Skeletal muscle cell (primary cell): ENCODE measurements at regions not wholly inside any gene's neighbourhood (a gene's known extent, or its start where the extent isn't known, plus 50 kb on each side); places are given as distances from the start of the nearest gene placed in this dataset.

Experiments
- DNase-seq: peaks from one replicate; pipeline ENCODE4 v3.0.0-alpha.2; 2010; ENCODE audit warnings: low read depth
- H3K4me3 ChIP-seq: 2 replicates; pipeline ENCODE4 v1.5.1; 2011; ENCODE audit warnings: low read depth, mild to moderate bottlenecking, control low read depth, low read length, moderate library complexity

DNA sequence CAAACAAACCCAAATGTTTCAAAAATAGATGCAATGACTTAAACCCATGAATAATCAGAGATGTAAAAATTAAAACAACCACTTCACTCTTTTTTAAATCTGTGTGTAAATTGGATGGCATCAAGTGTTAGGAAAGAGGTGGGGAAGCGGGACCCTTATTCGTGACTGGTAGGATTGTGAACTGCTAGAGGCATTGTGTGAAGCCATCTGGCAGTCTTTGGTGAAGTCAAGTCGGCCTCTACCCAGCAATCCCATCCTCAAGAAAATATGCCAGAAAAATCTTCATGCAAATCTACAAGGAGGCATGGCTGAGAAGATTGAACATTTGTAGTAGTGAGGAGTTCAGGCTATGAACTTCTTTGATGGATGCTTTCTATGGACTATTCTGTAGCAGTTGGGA is 114.6 kb upstream of the C11orf87 start:
- no peak for DNase-seq
- H3K4me3 ChIP-seq, result no peak overlapping the region

DNA sequence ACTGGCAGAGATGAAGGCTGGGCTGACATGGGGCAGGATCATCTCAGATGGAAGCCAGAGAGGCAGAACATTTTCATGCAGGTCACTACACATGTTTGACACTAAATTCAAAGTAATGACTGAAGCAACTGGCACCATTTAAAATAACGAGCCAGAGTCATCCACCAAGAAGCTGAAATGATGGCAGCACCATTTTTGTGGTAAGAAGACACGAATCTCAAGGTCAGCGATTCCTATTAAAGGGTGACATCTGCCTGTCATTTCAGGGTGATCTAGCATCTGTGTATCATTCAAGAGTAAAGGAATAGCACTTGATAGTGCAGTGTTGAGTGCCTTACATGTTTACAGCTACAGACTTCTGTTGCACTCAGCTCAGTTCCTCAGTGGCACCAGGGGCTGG is 113.4 kb upstream of the C11orf87 start:
- no peak overlapping the region for H3K4me3 ChIP-seq
- no peak for DNase-seq

DNA sequence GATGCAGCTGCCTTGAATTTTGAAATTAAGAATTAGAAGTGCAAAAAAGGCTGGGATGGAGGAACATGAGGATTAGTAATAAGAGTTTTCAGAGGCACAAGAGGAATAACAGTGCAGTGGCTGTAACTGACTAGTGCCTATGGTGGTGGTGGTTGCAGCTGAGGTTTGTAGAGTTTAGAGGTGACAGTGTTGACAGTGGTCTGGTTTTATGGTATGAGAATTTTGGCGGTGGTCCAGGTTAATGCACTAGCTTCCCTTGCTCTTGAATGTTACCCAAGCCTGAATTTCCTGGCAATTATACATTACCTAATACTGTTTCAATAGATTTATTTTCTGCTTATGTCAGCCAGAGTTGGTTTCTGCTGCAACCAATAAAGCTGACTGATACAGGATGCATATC is 112.8 kb upstream of the C11orf87 start:
- H3K4me3 ChIP-seq, result no peak overlapping the region
- DNase-seq, result peak; percentile 68

DNA sequence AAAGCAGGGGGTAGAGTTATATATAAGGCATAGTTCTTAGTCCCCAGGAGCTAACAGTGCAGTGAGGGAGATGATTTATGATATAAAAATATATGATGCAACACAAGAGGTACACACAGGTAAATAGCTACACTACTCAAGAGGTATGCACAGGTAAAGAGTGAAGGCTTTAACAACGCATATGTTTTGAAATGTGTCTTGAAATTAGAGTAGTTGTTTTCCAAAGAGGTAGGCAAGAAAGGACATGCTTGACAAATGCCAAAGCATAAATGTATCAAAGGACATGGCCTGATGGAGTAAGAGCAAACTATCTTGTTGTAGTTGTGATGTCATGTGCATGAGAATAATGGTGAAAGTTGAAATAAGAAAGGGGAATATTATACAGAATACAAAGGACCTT is 104.3 kb upstream of the C11orf87 start:
- no peak overlapping the region for H3K4me3 ChIP-seq
- DNase-seq, result no peak

DNA sequence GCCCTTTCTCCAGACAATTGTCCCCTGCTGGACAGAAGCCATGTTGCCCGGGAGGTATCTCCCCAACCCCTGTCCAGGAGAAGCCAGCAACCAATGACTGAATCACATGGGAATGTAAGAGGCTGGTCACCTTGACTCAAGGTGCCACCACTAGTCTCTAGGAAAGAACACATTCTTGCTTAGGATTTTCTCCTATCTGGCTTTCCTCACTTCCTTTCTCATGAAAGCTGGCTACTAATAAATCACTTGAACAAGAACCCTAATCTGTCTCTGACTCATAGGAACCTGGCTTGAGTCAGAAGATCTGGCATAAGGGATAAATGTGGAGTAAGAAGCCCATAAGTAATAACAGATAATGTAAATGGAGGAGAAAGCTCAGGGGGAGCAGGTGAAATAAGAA is 101.4 kb upstream of the C11orf87 start:
- no peak for DNase-seq
- H3K4me3 ChIP-seq, result no peak overlapping the region

DNA sequence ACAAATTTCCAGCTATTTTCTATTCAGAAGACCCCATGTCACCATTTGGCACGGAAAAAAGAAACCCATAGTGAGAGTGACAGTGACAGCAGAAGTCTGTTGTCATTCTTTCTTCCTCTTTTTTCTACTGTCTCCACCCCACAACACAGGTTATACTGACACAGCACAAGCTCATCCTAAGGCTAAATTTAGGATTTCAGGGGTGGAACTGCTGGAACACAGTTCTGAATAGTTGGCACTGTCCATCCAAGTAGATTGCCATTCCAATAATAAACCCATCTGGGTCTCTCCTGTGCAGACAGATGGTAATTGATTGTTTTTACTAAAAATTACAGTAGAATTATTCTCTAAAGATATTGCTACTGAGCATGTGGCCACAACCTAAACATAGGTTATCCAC is 95.2 kb upstream of the C11orf87 start:
- DNase-seq, result no peak
- no peak overlapping the region for H3K4me3 ChIP-seq

DNA sequence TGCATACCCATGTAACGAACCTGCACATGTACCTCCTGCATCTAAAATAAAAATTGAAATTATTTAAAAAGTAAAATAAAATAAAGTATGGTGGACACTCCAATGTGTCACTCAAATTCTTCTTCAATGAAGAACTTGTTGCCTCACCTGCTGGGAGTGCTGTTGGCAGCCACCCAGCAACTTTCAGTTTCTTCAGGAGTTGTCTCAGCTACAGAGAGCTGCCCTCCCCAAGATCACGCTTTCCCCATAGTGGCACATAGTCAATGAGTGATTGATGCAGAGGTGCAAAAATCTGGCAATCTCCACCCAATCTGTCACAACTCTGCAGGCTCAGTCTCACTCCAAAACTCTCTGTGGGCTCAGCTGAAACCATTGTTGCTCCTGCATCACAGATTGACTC is 92.3 kb upstream of the C11orf87 start:
- no peak for DNase-seq
- H3K4me3 ChIP-seq, result no peak overlapping the region

DNA sequence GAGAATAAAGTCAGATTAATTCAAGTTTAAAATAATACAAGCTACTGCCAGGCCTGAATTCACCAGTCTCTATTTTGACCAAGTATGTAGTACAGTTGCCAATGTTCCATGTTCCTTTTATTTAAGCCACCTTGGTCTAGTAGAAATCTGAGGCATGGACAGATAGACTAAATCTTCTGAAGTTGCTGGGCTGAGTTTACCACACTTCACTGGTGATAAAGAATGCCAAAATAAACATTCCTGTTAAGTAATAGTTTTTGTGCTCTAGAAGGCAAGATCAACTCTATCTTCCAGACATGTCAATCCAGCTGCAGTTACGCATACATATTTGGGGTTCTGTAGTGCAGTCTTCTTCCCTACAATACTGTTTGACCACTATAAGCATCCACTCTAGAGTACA is 83.9 kb upstream of the C11orf87 start:
- DNase-seq, result peak; percentile 2
- H3K4me3 ChIP-seq, result no peak overlapping the region

DNA sequence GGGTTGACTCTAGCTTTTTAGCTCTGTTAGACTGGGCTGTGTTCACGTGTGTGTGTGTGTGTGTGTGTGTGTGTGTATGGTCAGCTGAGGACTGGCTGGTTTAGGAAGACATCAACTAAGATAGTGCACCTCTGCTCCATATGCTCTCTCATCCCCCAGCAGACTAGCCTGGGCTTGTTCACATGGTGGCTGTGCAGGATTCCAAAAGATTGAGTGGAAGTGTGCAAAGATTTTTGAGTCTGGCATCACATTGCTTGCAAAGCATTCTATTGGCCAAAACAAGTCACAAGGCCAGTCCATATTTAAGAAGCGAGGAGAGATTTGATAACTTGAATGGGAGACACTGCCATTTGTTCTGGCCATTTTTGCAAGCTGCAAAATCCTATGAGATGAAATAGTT is 79.7 kb upstream of the C11orf87 start:
- DNase-seq, result no peak
- H3K4me3 ChIP-seq, result no peak overlapping the region

DNA sequence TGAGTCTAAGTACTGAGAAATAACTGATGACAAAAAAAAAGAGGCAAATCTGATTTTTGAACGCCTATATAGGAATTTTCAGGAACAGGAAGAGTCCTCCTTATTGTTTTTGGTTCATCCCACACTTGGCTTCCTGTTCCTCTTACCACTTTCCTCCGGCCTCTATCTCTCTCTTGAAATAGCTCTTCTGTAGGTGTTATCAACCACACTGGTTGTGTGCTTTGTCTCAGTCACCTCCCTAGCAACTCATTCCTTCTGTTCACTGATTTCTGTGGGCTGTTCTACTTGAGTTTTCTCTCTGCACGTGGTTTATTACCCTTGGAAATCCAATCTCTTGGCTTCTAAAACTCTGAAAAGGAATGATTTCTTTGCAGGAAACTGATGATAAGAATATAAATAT is 78.7 kb upstream of the C11orf87 start:
- no peak overlapping the region for H3K4me3 ChIP-seq
- DNase-seq, result no peak

DNA sequence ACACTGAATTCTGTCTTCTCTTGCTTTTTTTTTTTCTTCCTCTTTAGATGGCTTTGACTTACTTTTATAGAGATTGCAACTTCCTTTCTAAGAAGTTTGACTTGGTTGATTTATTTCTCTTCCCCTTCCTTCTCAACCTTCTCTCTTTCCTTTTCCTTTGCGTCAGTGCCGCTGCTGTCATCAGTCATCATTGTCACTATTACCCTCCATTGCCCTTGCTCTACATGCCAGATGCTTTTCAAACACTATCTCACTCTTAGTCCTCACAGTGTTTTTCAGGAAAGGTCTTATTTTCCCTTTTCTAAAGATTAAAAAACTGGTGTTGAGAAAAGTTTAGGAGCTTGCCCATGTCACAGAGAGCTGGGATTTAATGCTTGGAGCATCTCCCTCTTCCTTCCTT is 74.7 kb upstream of the C11orf87 start:
- DNase-seq, result no peak

DNA sequence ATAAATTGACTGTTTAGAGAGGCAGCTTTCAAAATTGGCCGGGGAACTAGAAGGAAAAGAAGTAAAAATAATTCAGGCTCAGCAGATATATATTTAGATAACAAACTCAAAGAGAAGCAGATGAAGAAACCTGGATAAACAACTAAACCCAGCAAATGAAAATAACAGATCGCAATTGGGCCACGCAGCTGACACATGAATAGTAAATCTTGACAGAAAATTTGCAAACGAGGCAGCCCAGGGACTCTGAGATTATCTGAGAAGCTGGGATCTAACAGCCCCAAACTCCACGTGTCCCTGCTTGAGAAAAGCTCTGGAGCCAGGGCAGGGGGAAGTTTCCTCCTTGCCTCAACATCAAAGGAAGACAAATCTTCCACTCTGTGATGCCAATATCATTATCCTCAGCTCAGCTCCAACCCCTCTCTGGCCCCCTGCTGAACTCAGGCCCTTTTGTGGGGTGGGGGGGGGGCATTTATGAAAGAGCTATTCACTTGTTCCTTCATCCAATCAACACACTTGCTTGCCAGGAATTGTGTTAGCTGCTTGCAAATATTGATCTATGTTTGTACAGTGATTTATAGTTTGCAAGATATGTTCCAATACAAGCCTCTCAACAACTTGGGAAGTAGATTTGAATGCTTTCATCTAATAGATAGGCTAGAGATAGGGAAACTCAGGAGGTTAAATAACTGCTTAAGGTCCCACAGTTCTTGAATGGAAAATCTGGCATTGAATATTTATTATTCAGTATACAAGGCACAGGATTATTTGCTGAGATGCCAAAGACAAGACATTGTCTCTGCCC is 72.5 kb upstream of the C11orf87 start:
- DNase-seq, result no peak
- H3K4me3 ChIP-seq, result no peak overlapping the region

More for the DNA sequence above, 74.7 kb upstream of the C11orf87 start:
- no peak overlapping the region for H3K4me3 ChIP-seq

DNA sequence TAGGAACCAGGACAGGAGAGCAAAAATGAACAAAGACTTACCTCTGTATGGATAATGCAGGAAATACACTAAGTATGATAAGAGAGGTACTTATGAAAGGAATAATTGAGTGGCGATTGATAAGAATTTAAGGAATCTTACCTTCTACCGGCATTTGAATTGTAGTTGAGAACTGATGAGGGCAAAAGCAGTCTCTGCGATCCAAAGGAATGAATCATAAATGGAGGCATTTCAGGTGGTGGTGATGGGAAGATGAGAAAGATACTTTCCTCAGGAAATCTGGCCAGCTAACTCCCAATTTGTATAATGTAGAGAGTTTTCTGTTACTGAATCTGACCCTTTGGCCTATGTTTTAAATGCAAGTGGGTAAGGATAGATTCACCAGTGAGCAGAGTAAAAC is 71.9 kb upstream of the C11orf87 start:
- no peak overlapping the region for H3K4me3 ChIP-seq
- DNase-seq, result no peak

DNA sequence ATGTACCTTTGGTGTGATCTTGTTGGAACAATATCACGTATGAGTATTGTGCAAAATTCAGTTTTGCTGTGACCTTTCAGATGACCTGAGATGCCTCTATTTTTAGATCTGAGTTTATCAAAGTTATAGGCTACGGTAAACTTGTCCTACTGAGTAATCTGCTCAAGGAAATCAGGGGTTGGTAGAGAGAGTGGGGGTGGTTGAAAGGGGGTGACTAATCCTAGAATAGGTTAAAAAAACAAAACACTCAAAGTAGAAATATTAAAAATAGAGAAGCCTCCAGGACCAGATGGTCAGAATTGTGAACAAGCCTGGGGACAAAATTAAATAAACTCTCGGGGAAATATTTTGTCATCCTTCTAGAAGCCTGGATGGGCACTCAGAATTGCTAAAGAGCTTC is 59.9 kb upstream of the C11orf87 start:
- no peak overlapping the region for H3K4me3 ChIP-seq
- no peak for DNase-seq

DNA sequence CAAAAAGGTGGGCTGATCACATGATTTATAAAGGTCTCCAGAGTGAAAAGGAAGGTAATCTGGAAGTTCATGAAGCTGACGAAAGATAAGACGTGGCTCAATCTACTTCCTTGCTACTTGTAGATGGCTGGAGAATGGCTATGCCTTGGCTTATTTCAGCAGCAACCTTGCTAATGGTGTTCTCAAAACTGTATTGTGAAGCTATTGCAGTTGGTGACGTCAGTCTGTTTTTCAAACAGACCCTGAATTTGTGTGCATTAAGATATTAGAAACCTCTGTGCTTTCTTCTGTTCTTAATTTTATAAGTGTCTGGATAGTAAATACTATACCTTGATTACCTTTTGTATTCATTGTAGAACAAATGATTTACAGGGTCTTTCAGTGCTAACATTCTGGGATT is 58.3 kb upstream of the C11orf87 start:
- no peak overlapping the region for H3K4me3 ChIP-seq

DNA sequence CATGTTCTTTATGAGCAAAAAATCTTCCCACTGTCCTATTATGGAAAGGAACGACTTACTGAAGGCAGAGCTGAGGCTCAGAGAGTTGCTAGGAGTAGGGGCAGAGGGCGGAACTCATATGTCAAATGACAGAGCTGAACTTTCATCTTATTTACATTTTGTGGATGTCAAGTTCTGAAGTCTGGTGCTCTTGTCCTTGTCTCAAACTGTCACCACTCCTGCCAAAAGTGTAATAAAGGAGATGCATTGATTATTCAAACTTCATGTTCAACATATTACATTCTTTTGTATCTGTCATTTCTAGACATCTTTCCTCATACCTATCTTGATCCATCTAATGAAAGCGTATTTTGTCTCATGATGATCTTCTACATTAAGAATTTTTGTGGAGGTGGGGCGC is 57.1 kb upstream of the C11orf87 start:
- no peak for DNase-seq
- no peak overlapping the region for H3K4me3 ChIP-seq

More for the DNA sequence above, 58.3 kb upstream of the C11orf87 start:
- DNase-seq, result no peak

DNA sequence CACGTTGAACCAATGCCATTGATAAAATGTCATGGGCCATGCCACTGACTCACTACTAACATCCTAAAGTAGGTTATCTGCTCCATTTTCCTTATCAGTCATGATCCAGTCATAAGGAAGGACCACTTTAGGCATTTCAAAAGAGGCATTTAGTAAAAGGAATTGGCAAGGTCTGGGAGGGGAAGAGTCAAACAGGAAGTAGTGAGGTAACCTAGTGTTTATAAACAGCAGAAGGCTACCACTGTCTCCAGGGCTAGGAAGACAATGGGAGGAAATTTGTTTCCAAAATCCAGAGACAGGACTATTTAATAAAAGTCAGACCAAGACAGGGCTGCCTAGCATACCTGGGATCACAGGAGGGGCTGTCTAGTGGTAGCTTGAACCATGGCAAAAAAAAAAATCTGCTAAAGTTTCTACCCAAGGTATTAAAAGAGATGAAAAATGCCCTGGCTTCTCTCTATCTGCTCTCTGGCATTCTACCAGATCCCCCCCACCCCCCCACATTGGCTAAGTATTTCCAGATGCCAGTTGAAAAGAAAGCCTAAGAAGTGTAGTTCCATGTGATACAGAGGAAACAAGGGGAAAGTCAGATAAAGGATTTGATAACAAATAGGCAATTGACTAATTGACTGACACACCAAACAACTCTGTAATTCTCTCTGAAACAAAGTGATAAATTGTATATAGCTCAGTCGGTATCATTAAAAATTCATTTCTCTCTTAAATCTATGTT is 50.4 kb upstream of the C11orf87 start:
- no peak for DNase-seq
- H3K4me3 ChIP-seq, result no peak overlapping the region
